Adrenal gland (tissue), 9 donors: ENCODE measurements at regions not wholly inside any gene's neighbourhood (a gene's known extent, or its start where the extent isn't known, plus 50 kb on each side); places are given as distances from the start of the nearest gene placed in this dataset.

Experiments
- DNase-seq, 7 donors: peaks; one replicate each; pipeline ENCODE4 v3.0.0-alpha.2; 2019 to 2020
- H3K27ac ChIP-seq, 5 donors: fragments of 200-600 bp; sonication (generic) in 4 of 5; 1 replicate in 3 of 5; 2 replicates in 2 of 5; pipeline versions ENCODE4 v1.5.1 to v1.8.0; 2016 to 2020; ENCODE audit warnings: mild to moderate bottlenecking in 1 of 5
- H3K27me3 ChIP-seq: fragments of 200-600 bp; 2 replicates; pipeline ENCODE4 v1.8.0; 2021
- H3K36me3 ChIP-seq, 2 donors: fragments of 200-600 bp; replicated peaks in 1 of 2; 1 replicate in 1 of 2; 2 replicates in 1 of 2; pipeline versions ENCODE4 v1.5.1 to v1.8.0; 2018 to 2022
- H3K4me1 ChIP-seq, 2 donors: fragments of 200-600 bp; replicated peaks in 1 of 2; 1 replicate in 1 of 2; 2 replicates in 1 of 2; pipeline versions ENCODE4 v1.5.1 to v1.8.0; 2018 to 2021
- H3K4me3 ChIP-seq, 4 donors: fragments of 200-600 bp; sonication (generic) in 3 of 4; one replicate each; pipeline ENCODE4 v1.5.1; 2016 to 2018
- H3K9me3 ChIP-seq, 3 donors: fragments of 200-600 bp; sonication (generic) in 1 of 3; replicated peaks in 1 of 3; 1 replicate in 2 of 3; 2 replicates in 1 of 3; pipeline versions ENCODE4 v1.5.1 to v1.8.0; 2016 to 2021
- POLR2A ChIP-seq, 2 donors: fragments of 450-650 bp; IDR thresholded peaks; one replicate each; pipeline ENCODE4 v1.6.1; 2017; ENCODE audit warnings: antibody characterized with exemption in 2 of 2, mild to moderate bottlenecking in 2 of 2, moderate library complexity in 1 of 2
- WGBS, 4 donors: extraction: QIAGEN DNeasy Blood & Tissue Kit in 2 of 4; methylation state at CpG; one replicate each; pipeline versions ENCODE4 v1.1.5 to v1.1.7; 2013 to 2017; 5-methylcytosine and 5-hydroxymethylcytosine counted together
- intact Hi-C, 2 donors: fragments of 100-400 bp; cut with DNase I; formaldehyde crosslinking; loops; one replicate each; pipeline versions ENCODE4 v1.14.1 to v1.15.0; 2022 to 2023
- TF ChIP-seq, protein P1 (sequence below), 6 experiments: fragments of 450-650 bp in 4 of 6; fragments of 200-600 bp in 2 of 6; sonication (generic) in 1 of 6; IDR thresholded peaks; 1 replicate in 5 of 6; 2 replicates in 1 of 6; pipeline versions ENCODE4 v1.5.1 to v1.8.0; 2016 to 2021; ENCODE audit warnings: antibody characterized with exemption in 6 of 6, mild to moderate bottlenecking in 2 of 6, moderate library complexity in 1 of 6
- donor health status: healthy with polysubstance abuse.
- donor health status: Bipolar disorder and iron deficiency.
- donor health status: DM: yes; HTN: yes; CAD: no.
- donor health status: DM: no; HTN: no; CAD: no.
- donor health status: DM: no; HTN: no; CAD: no.

DNA sequence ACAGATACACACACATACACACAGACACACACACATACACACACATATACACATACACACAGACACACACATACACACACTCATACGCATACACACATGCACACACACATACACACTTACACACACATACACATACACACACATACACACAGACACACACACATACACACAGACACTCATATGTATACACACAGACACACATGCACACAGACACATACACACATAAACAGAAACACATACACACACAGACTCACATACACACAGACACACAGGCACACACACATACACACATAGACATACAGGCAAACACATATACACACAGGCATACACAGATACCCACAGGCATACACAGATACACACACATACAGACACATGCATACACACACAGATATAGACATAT, 143.9 kb upstream of the LYZL2 start:
- H3K36me3 ChIP-seq = no peaks in the 10 kb centered on the region
- H3K27me3 ChIP-seq = no peaks in the 10 kb centered on the region
- TF ChIP-seq, protein P1, sequence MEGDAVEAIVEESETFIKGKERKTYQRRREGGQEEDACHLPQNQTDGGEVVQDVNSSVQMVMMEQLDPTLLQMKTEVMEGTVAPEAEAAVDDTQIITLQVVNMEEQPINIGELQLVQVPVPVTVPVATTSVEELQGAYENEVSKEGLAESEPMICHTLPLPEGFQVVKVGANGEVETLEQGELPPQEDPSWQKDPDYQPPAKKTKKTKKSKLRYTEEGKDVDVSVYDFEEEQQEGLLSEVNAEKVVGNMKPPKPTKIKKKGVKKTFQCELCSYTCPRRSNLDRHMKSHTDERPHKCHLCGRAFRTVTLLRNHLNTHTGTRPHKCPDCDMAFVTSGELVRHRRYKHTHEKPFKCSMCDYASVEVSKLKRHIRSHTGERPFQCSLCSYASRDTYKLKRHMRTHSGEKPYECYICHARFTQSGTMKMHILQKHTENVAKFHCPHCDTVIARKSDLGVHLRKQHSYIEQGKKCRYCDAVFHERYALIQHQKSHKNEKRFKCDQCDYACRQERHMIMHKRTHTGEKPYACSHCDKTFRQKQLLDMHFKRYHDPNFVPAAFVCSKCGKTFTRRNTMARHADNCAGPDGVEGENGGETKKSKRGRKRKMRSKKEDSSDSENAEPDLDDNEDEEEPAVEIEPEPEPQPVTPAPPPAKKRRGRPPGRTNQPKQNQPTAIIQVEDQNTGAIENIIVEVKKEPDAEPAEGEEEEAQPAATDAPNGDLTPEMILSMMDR (IDR thresholded peaks at IDR 0.05) = no peak
- TF ChIP-seq POLR2A (IDR thresholded peaks at IDR 0.05) = no peak
- no peaks in the 10 kb centered on the region for H3K4me1 ChIP-seq
- H3K27ac ChIP-seq = no peak overlapping the region
- WGBS, 4 donors = 67 to 100% (median 81%) methylated on average over 1 of the region's 1 CpG
- no peak overlapping the region for H3K4me3 ChIP-seq
- intact Hi-C loops = no loop called here
- peaks cover 0 to 5% (median 0%) of the 10 kb centered on the region in 3 donors for H3K9me3 ChIP-seq
- DNase-seq = no peak

DNA sequence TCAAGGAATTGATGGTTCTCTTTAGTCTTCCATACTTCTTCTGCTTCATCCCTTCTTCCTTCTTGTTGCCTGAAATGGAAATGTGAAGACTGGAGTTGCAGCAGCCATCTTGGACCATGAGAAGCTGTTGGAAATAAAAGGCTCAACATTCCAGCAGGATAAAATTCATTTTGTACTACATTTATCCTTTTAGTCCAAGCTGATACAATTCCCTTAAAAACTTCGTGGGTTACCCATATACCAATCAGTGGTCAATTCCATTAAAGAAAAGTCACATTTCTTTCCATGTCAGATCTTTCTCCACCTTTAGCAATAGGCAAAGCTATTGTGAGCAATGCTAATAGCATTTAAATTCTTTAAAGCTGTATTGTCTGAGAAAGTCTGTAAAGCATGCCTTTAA, 141.3 kb upstream of the LYZL2 start:
- Histone ChIP-seq H3K9me3 (peaks cover 0 to 5% (median 0%) of the 10 kb centered on the region in 3 donors), H3K36me3 (no peaks in the 10 kb centered on the region), H3K27me3 (no peaks in the 10 kb centered on the region), H3K4me3 (no peak overlapping the region), H3K27ac (no peak overlapping the region), H3K4me1 (no peaks in the 10 kb centered on the region)
- TF ChIP-seq, protein P1 (IDR thresholded peaks at IDR 0.05) = no peak
- TF ChIP-seq POLR2A (IDR thresholded peaks at IDR 0.05) = no peak
- DNase-seq = no peak
- intact Hi-C loops = no loop called here
- WGBS, 4 donors = 26 to 42% (median 35%) methylated on average over 1 of the region's 1 CpG

DNA sequence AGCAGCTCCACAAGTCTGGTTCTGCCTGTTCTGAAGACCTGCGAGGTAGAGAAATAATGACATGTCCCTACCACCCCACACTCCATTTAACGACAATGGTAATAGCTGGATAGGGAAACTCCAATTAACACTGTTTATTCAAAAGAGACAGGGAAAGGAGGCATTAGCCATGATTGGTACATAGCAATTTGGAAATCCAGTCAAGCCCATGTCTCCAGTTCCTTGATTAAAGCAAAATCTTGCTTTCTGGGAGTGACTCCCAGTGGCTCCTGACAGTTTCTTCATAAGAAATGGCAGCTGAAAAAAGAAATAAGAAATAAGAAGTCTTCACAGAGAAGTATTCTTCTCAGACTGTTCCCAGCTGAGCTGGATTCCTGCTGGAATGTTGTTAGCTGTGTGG, 140.7 kb upstream of the LYZL2 start:
- no peak overlapping the region for H3K27ac ChIP-seq
- no peak for DNase-seq
- no peaks in the 10 kb centered on the region for H3K27me3 ChIP-seq
- H3K4me1 ChIP-seq = no peaks in the 10 kb centered on the region
- intact Hi-C loops = no loop called here
- TF ChIP-seq, protein P1 (IDR thresholded peaks at IDR 0.05) = no peak
- H3K4me3 ChIP-seq = no peak overlapping the region
- WGBS, 4 donors = 91 to 97% (median 95%) methylated on average over 2 of the region's 2 CpGs
- peaks cover 0 to 5% (median 0%) of the 10 kb centered on the region in 3 donors for H3K9me3 ChIP-seq
- no peaks in the 10 kb centered on the region for H3K36me3 ChIP-seq

DNA sequence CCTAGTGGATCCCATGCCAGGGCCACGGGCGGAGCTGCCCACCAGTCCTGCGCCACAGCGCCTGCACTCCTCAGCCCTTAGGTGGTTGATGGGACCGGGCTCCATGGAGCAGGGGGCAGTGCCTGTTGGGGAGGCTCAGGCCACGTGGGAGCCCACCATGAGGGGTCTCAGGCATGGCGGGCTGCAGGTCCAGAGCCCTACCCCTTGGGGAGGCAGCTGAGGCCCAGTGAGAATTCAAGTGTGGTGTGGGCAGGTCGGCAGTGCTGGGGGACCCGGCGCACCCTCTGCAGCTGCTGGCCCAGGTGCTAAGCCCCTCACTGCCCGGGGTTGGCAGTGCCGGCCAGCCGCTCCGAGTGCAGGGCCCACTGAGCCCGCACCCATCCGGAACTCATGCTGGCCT, 139.8 kb upstream of the LYZL2 start:
- H3K27ac ChIP-seq = no peak overlapping the region
- no peak overlapping the region for H3K4me3 ChIP-seq
- no peak for DNase-seq
- WGBS, 4 donors = 84 to 95% (median 92%) methylated on average over 7 to 16 of the region's 16 CpGs
- no peaks in the 10 kb centered on the region for H3K27me3 ChIP-seq
- H3K4me1 ChIP-seq = no peaks in the 10 kb centered on the region
- H3K9me3 ChIP-seq = peaks cover 0 to 5% (median 0%) of the 10 kb centered on the region in 3 donors
- H3K36me3 ChIP-seq = no peaks in the 10 kb centered on the region
- intact Hi-C loops = no loop called here
- TF ChIP-seq, protein P1 (IDR thresholded peaks at IDR 0.05) = no peak
- TF ChIP-seq POLR2A (IDR thresholded peaks at IDR 0.05) = no peak
